ENCODE measurements at regions not wholly inside any gene's neighbourhood (a gene's known extent, or its start where the extent isn't known, plus 50 kb on each side); places are given as distances from the start of the nearest gene placed in this dataset.

GRCh38 chr20:57097245-57097915, 169.1 kb downstream of the BMP7 start:
- Histone ChIP-seq H3K9me3 (ENCODE audit: control insufficient read depth, insufficient read depth, low read length) (peaks cover 14% of the 10 kb centered on the region; the same call in 1 of the 2 replicates), H3K4me3 (ENCODE audit: low read depth, low read length) (no peak overlapping the region), H3K27me3 (ENCODE audit: control insufficient read depth, insufficient read depth, low read length) (no peaks in the 10 kb centered on the region), H3K27ac (ENCODE audit: low read depth, low read length) (no peak overlapping the region)
- DNase-seq (ENCODE audit: low read depth, low spot score) = no peak
- POLR2A ChIA-PET = no interaction called here
- TF ChIP-seq CTCF (IDR thresholded peaks at IDR 0.05; ENCODE audit: low read depth, low read length) = no peak
- CTCF ChIA-PET = interaction anchor here (0.8 kb wide), 1 partner anchor 249 kb away, joined by 4 read pairs; no protein-coding TSS in a partner anchor

- DNase-seq (ENCODE audit: low read depth, low spot score) = no peak
- TF ChIP-seq CTCF (IDR thresholded peaks at IDR 0.05; ENCODE audit: low read depth, low read length) = no peak
- no peak overlapping the region for H3K4me3 ChIP-seq (ENCODE audit: low read depth, low read length)
- H3K27me3 ChIP-seq (ENCODE audit: control insufficient read depth, insufficient read depth, low read length) = no peaks in the 10 kb centered on the region
- H3K9me3 ChIP-seq (ENCODE audit: control insufficient read depth, insufficient read depth, low read length) = peaks cover 21% of the 10 kb centered on the region
- POLR2A ChIA-PET = no interaction called here
- CTCF ChIA-PET = no interaction called here
- H3K27ac ChIP-seq (ENCODE audit: low read depth, low read length) = no peak overlapping the region
Observed at GRCh38 chr20:57102160-57102559, 164.3 kb downstream of the BMP7 start.

GRCh38 chr20:57102566-57102965, 163.9 kb downstream of the BMP7 start:
- Histone ChIP-seq H3K4me3 (ENCODE audit: low read depth, low read length) (no peak overlapping the region), H3K9me3 (ENCODE audit: control insufficient read depth, insufficient read depth, low read length) (peaks cover 21% of the 10 kb centered on the region), H3K27me3 (ENCODE audit: control insufficient read depth, insufficient read depth, low read length) (no peaks in the 10 kb centered on the region), H3K27ac (ENCODE audit: low read depth, low read length) (no peak overlapping the region)
- ChIA-PET CTCF (no interaction called here), POLR2A (no interaction called here)
- TF ChIP-seq CTCF (IDR thresholded peaks at IDR 0.05; ENCODE audit: low read depth, low read length) = no peak
- DNase-seq (ENCODE audit: low read depth, low spot score) = no peak

GRCh38 chr20:57103146-57103800, 163.2 kb downstream of the BMP7 start:
- no peak for TF ChIP-seq CTCF (IDR thresholded peaks at IDR 0.05; ENCODE audit: low read depth, low read length)
- peaks cover 26% of the 10 kb centered on the region for H3K9me3 ChIP-seq (ENCODE audit: control insufficient read depth, insufficient read depth, low read length)
- H3K27ac ChIP-seq (ENCODE audit: low read depth, low read length) = no peak overlapping the region
- ChIA-PET POLR2A (no interaction called here), CTCF (no interaction called here)
- no peak overlapping the region for H3K4me3 ChIP-seq (ENCODE audit: low read depth, low read length)
- DNase-seq (ENCODE audit: low read depth, low spot score) = no peak
- no peaks in the 10 kb centered on the region for H3K27me3 ChIP-seq (ENCODE audit: control insufficient read depth, insufficient read depth, low read length)

GRCh38 chr20:57104113-57104512, 162.3 kb downstream of the BMP7 start:
- Histone ChIP-seq H3K9me3 (ENCODE audit: control insufficient read depth, insufficient read depth, low read length) (peaks cover 33% of the 10 kb centered on the region), H3K27ac (ENCODE audit: low read depth, low read length) (no peak overlapping the region), H3K27me3 (ENCODE audit: control insufficient read depth, insufficient read depth, low read length) (no peaks in the 10 kb centered on the region), H3K4me3 (ENCODE audit: low read depth, low read length) (no peak overlapping the region)
- TF ChIP-seq CTCF (IDR thresholded peaks at IDR 0.05; ENCODE audit: low read depth, low read length) = no peak
- POLR2A ChIA-PET = no interaction called here
- CTCF ChIA-PET = no interaction called here
- DNase-seq (ENCODE audit: low read depth, low spot score) = no peak

All from AG04450 (cell line).